ENCODE measurements at regions not wholly inside any gene's neighbourhood (a gene's known extent, or its start where the extent isn't known, plus 50 kb on each side); places are given as distances from the start of the nearest gene placed in this dataset.

- Histone ChIP-seq H3K27me3 (no peaks in the 10 kb centered on the region), H3K36me3 (replicated peaks in 1 of 2) (no peaks in the 10 kb centered on the region), H3K4me3 (no peak overlapping the region), H3K9me3 (replicated peaks in 1 of 3) (no peaks in the 10 kb centered on the region), H3K27ac (no peak overlapping the region), H3K4me1 (replicated peaks in 1 of 2) (no peaks in the 10 kb centered on the region)
- 70 to 85% (median 77%) methylated on average over 4 of the region's 4 CpGs for WGBS, 4 donors
- no peak for DNase-seq
- TF ChIP-seq POLR2A (IDR thresholded peaks at IDR 0.05) (no peak), CTCF (IDR thresholded peaks at IDR 0.05) (no peak)
- intact Hi-C loops (cut with DNase I), result no loop called here
Observed at GRCh38 chr13:105035092-105035491, 1500.4 kb downstream of the EFNB2 start.

GRCh38 chr13:105033999-105034398, 1501.5 kb downstream of the EFNB2 start:
- no peak for DNase-seq
- WGBS, 4 donors, result 80 to 95% (median 93%) methylated on average over 1 to 2 of the region's 2 CpGs
- intact Hi-C loops (cut with DNase I), result no loop called here

GRCh38 chr13:105031306-105031705, 1504.2 kb downstream of the EFNB2 start:
- no peaks in the 10 kb centered on the region for H3K27me3 ChIP-seq
- no peaks in the 10 kb centered on the region for H3K4me1 ChIP-seq (replicated peaks in 1 of 2)
- H3K36me3 ChIP-seq (replicated peaks in 1 of 2), result no peaks in the 10 kb centered on the region
- intact Hi-C loops (cut with DNase I), result no loop called here
- no peak overlapping the region for H3K4me3 ChIP-seq
- DNase-seq, result no peak
- 85 to 93% (median 91%) methylated on average over 5 of the region's 5 CpGs for WGBS, 4 donors
- TF ChIP-seq POLR2A (IDR thresholded peaks at IDR 0.05) (no peak), CTCF (IDR thresholded peaks at IDR 0.05) (no peak)
- H3K9me3 ChIP-seq (replicated peaks in 1 of 3), result no peaks in the 10 kb centered on the region
- H3K27ac ChIP-seq, result no peak overlapping the region

More at GRCh38 chr13:105033999-105034398, 1501.5 kb downstream of the EFNB2 start:
- Histone ChIP-seq H3K27me3 (no peaks in the 10 kb centered on the region), H3K9me3 (replicated peaks in 1 of 3) (no peaks in the 10 kb centered on the region), H3K36me3 (replicated peaks in 1 of 2) (no peaks in the 10 kb centered on the region), H3K4me3 (no peak overlapping the region), H3K27ac (no peak overlapping the region), H3K4me1 (replicated peaks in 1 of 2) (no peaks in the 10 kb centered on the region)
- TF ChIP-seq POLR2A (IDR thresholded peaks at IDR 0.05), result no peak
- no peak for TF ChIP-seq CTCF (IDR thresholded peaks at IDR 0.05)

GRCh38 chr13:105030851-105031250, 1504.6 kb downstream of the EFNB2 start:
- Histone ChIP-seq H3K36me3 (replicated peaks in 1 of 2) (no peaks in the 10 kb centered on the region), H3K27me3 (no peaks in the 10 kb centered on the region), H3K4me3 (no peak overlapping the region), H3K27ac (no peak overlapping the region), H3K4me1 (replicated peaks in 1 of 2) (no peaks in the 10 kb centered on the region), H3K9me3 (replicated peaks in 1 of 3) (no peaks in the 10 kb centered on the region)
- no peak for TF ChIP-seq POLR2A (IDR thresholded peaks at IDR 0.05)
- no peak for TF ChIP-seq CTCF (IDR thresholded peaks at IDR 0.05)
- 90 to 95% (median 92%) methylated on average over 3 of the region's 3 CpGs for WGBS, 4 donors
- DNase-seq, result no peak
- intact Hi-C loops (cut with DNase I), result no loop called here
